AG10803 (cell line): ENCODE measurements at regions not wholly inside any gene's neighbourhood (a gene's known extent, or its start where the extent isn't known, plus 50 kb on each side); places are given as distances from the start of the nearest gene placed in this dataset.
"Not testable (repeated sequence)": the region's sequence is repeated elsewhere in the genome, so short reads cannot be mapped to it uniquely, and the experiment has no call there.

Source experiments
- DNase-seq: peaks from one replicate; pipeline ENCODE4 v3.0.0; 2010; ENCODE audit warnings: low read depth
- H3K4me3 ChIP-seq: 2 replicates; pipeline ENCODE4 v1.5.1; 2011; ENCODE audit warnings: mild to moderate bottlenecking, low read length, control low read depth
- CTCF ChIP-seq: conservative IDR thresholded peaks from 2 replicates; pipeline ENCODE4 v1.5.1; 2011; ENCODE audit warnings: mild to moderate bottlenecking, low read length, control low read depth, inconsistent platforms

GRCh38 chr5:163950248-163950647, 444.8 kb downstream of the MAT2B start:
- no peak for DNase-seq
- TF ChIP-seq CTCF = no peak
- H3K4me3 ChIP-seq = no peak overlapping the region

- H3K4me3 ChIP-seq = no peak overlapping the region
- TF ChIP-seq CTCF = no peak
- DNase-seq = no peak
Observed at GRCh38 chr5:163951069-163951468, 445.6 kb downstream of the MAT2B start.

GRCh38 chr5:163953901-163954300, 448.5 kb downstream of the MAT2B start:
- TF ChIP-seq CTCF = no peak
- no peak overlapping the region for H3K4me3 ChIP-seq
- no peak for DNase-seq

- DNase-seq, H3K4me3 ChIP-seq: not testable (repeated sequence)
Observed at GRCh38 chr5:163961230-163961629, 455.8 kb downstream of the MAT2B start.

- DNase-seq = peak; percentile 50
- TF ChIP-seq CTCF = no peak
- no peak overlapping the region for H3K4me3 ChIP-seq
Observed at GRCh38 chr5:163963881-163964280, 458.5 kb downstream of the MAT2B start.

- no peak for TF ChIP-seq CTCF
- no peak overlapping the region for H3K4me3 ChIP-seq
- DNase-seq = no peak
Observed at GRCh38 chr5:163964671-163965070, 459.3 kb downstream of the MAT2B start.

GRCh38 chr5:163967268-163967667, 461.8 kb downstream of the MAT2B start:
- no peak for DNase-seq
- no peak overlapping the region for H3K4me3 ChIP-seq
- no peak for TF ChIP-seq CTCF

- TF ChIP-seq CTCF = no peak
- DNase-seq = no peak
- H3K4me3 ChIP-seq = no peak overlapping the region
Observed at GRCh38 chr5:163968651-163969050, 463.2 kb downstream of the MAT2B start.
